NCI-H510A (cell line): ENCODE measurements at regions not wholly inside any gene's neighbourhood (a gene's known extent, or its start where the extent isn't known, plus 50 kb on each side); places are given as distances from the start of the nearest gene placed in this dataset.
A peak's percentile ranks its signal among the peaks of the same experiment; 100 is the strongest.

Experiments used
- DNase-seq: peaks from one replicate; lab custom pipeline; 2025; lab: John Stamatoyannopoulos, UW

GRCh38 chr6:53413326-53413725 is 64.6 kb upstream of the ELOVL5 start:
- no peak for DNase-seq

- DNase-seq = no peak
These were observed 64.0 kb upstream of the ELOVL5 start for GRCh38 chr6:53412751-53413150.

GRCh38 chr6:53412021-53412715 is 63.4 kb upstream of the ELOVL5 start:
- no peak for DNase-seq

GRCh38 chr6:53411451-53411850 is 62.7 kb upstream of the ELOVL5 start:
- no peak for DNase-seq

GRCh38 chr6:53410508-53411258 is 61.9 kb upstream of the ELOVL5 start:
- DNase-seq = peak; percentile 28

- DNase-seq = no peak
These were observed 60.1 kb upstream of the ELOVL5 start for GRCh38 chr6:53408826-53409225.

- no peak for DNase-seq
These were observed 50.2 kb upstream of the ELOVL5 start for GRCh38 chr6:53399027-53399344.

GRCh38 chr6:53398247-53399026 is 49.7 kb upstream of the ELOVL5 start:
- DNase-seq = no peak
